Brain microvascular endothelial cell (primary cell): ENCODE measurements at regions not wholly inside any gene's neighbourhood (a gene's known extent, or its start where the extent isn't known, plus 50 kb on each side); places are given as distances from the start of the nearest gene placed in this dataset.

Experiments used
- DNase-seq: peaks from one replicate; pipeline ENCODE4 v3.0.0-alpha.2; 2020
- H3K27ac ChIP-seq: fragments of 250-450 bp; sonication (Bioruptor Pico); 2 replicates; pipeline ENCODE4 v1.5.1; 2020; ENCODE audit warnings: mild to moderate bottlenecking, moderate library complexity
- H3K27me3 ChIP-seq: fragments of 250-450 bp; sonication (Bioruptor Pico); replicated peaks from 2 replicates; pipeline ENCODE4 v1.5.1; 2020; ENCODE audit warnings: mild to moderate bottlenecking
- H3K36me3 ChIP-seq: fragments of 250-450 bp; sonication (Bioruptor Pico); replicated peaks from 2 replicates; pipeline ENCODE4 v1.5.1; 2020; ENCODE audit warnings: mild to moderate bottlenecking
- H3K4me3 ChIP-seq: 2 replicates; pipeline ENCODE4 v1.5.1; 2011; ENCODE audit warnings: low read depth, mild to moderate bottlenecking, control low read depth, low read length, moderate library complexity
- in situ Hi-C: cut with HindIII; loops from 2 replicates; pipeline ENCODE4 v1.10.0; 2017; ENCODE audit warnings: low sequenced_read_pairs, low pct_ligation_motif_present
- TF ChIP-seq, protein P1 (sequence below): IDR thresholded peaks from 2 replicates; pipeline ENCODE4 v1.5.1; 2011; ENCODE audit warnings: low read depth, mild to moderate bottlenecking, moderate library complexity, low read length, control low read depth, inconsistent platforms; ENCODE audit errors: missing control alignments

DNA sequence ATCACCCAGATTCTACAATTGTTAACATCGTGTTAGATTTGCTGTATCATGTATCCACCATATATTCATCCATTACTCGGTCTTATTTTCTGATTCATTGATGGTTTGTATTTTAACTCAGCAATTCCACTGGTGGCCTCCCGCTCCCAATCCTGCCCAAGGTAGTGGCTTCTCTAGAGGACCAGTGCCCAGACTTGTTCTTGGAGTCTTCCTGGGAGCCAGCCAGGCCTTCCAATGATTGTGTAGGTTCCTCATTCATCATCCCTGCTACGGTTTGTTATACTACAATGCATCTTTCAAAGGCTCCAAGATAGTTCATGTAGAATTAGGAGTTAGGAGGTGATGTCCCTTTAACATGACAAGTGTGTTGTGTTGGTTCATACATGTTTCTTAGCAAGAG, 451.1 kb downstream of the SETD4 start:
- H3K27ac ChIP-seq, result no peak overlapping the region
- no peak for DNase-seq
- no peaks in the 10 kb centered on the region for H3K27me3 ChIP-seq
- in situ Hi-C loops, result no loop called here
- no peaks in the 10 kb centered on the region for H3K36me3 ChIP-seq
- no peak overlapping the region for H3K4me3 ChIP-seq
- TF ChIP-seq, protein P1, sequence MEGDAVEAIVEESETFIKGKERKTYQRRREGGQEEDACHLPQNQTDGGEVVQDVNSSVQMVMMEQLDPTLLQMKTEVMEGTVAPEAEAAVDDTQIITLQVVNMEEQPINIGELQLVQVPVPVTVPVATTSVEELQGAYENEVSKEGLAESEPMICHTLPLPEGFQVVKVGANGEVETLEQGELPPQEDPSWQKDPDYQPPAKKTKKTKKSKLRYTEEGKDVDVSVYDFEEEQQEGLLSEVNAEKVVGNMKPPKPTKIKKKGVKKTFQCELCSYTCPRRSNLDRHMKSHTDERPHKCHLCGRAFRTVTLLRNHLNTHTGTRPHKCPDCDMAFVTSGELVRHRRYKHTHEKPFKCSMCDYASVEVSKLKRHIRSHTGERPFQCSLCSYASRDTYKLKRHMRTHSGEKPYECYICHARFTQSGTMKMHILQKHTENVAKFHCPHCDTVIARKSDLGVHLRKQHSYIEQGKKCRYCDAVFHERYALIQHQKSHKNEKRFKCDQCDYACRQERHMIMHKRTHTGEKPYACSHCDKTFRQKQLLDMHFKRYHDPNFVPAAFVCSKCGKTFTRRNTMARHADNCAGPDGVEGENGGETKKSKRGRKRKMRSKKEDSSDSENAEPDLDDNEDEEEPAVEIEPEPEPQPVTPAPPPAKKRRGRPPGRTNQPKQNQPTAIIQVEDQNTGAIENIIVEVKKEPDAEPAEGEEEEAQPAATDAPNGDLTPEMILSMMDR, result no peak

DNA sequence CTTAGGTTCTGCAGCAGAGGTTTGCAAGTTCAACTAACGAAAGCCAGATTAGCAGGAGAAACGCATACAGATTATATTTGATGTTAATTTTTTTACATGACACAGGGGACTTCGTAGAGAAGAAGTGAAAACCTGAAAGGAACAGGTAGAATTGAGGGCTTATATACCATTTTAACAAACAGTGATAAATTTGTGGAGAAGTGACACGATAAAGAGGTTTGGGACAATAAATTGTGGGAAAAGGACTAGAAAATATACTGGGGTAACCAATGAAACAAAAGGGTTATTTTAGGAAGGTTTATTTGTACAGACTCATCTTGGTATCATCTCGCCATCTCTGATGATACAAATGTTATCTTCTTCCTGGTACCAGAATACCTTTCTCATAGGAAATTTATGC, 452.9 kb downstream of the SETD4 start:
- H3K4me3 ChIP-seq, result no peak overlapping the region
- H3K27ac ChIP-seq, result no peak overlapping the region
- in situ Hi-C loops, result no loop called here
- H3K27me3 ChIP-seq, result no peaks in the 10 kb centered on the region
- H3K36me3 ChIP-seq, result no peaks in the 10 kb centered on the region
- DNase-seq, result no peak
- TF ChIP-seq, protein P1, result no peak

DNA sequence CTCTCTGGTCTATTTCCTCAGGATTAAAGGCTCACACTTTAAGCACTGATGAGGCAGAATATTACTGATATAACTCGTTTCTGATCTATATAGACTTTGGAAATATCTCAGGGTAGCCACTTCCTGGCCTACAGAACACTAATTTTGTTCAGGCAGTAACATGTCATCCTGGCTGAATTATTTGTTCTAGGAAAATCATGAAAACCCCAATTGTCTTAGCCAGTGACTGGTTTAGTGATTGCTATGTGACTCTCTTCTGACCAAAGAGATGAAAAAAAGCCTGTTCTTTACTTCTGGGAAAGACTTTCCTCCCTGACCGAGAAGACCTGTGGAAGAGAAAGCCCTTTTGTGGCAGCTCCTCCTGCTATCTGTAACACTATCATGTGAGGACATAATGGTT, 453.7 kb downstream of the SETD4 start:
- H3K4me3 ChIP-seq, result no peak overlapping the region
- no peak overlapping the region for H3K27ac ChIP-seq
- in situ Hi-C loops, result no loop called here
- DNase-seq, result no peak
- TF ChIP-seq, protein P1, result no peak
- H3K27me3 ChIP-seq, result no peaks in the 10 kb centered on the region
- no peaks in the 10 kb centered on the region for H3K36me3 ChIP-seq

DNA sequence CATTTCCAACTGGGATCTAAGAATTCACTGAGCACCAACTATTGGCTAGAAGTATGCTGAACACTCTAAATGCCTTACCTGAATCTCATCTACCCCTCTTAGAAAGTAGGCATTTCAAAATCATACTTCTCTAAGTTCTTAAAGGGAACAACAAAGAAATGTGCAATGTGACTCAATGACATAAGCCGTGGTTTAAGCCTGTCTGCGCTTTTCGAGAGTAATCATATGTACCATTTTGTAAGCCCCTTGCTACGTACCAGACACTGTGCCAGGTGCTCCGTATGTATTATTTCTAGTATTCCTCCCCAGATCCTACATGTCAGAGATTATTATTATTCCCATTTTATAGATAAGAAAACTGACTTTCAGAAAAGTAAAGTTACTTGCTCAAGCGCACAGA, 454.2 kb downstream of the SETD4 start:
- no peak overlapping the region for H3K27ac ChIP-seq
- H3K27me3 ChIP-seq, result no peaks in the 10 kb centered on the region
- TF ChIP-seq, protein P1, result no peak
- no peak for DNase-seq
- in situ Hi-C loops, result no loop called here
- H3K4me3 ChIP-seq, result no peak overlapping the region
- no peaks in the 10 kb centered on the region for H3K36me3 ChIP-seq

DNA sequence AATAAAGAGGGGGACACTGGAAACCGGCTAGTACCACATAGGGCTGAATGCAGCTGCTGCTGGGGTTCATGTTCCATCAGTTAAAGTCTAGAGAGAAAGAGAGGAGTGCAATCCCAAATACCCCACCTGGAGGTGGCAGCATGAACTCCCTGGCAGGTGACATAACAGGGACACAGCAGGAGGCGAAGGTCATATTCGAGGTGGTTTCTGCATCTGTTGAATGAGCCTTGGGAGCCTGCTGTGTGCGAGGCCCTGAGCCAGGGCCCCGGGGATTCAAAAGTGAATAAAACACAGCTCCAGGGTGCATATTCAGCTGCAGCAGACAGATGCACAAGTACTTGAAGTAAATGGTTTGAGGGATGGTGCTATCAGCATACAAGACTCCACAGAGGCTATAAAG, 456.8 kb downstream of the SETD4 start:
- no peaks in the 10 kb centered on the region for H3K36me3 ChIP-seq
- H3K27me3 ChIP-seq, result no peaks in the 10 kb centered on the region
- no peak for DNase-seq
- in situ Hi-C loops, result no loop called here
- no peak overlapping the region for H3K4me3 ChIP-seq
- TF ChIP-seq, protein P1, result peak; percentile 19
- no peak overlapping the region for H3K27ac ChIP-seq

DNA sequence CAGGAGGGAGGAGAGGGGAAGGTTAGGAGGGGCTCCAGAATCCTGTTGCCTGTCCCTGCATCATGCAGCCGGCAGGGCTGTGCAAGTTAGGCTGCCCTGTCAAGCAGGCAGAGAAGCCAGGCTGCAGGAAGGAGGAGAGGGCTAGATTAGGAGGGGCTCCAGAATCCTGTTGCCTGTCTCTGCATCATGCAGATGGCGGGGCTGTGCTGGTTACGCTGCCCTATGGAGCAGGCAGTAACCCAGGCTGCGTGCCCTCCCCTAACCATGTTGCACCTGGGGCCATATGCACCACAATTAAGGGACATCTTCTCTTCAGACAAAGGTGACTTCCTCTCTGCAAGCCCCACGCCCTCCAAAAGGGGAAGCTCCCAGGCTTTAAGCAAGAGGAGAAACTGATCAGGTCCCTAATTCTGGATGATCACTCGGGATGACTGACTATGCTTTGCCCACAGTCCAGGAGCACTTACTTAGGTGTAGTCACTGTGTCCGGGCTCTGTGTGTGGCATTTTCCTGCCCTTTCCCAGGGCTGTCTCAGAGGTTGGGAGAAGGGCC, 457.4 kb downstream of the SETD4 start:
- TF ChIP-seq, protein P1, result no peak
- Histone ChIP-seq H3K27me3 (no peaks in the 10 kb centered on the region), H3K27ac (no peak overlapping the region), H3K4me3 (no peak overlapping the region), H3K36me3 (no peaks in the 10 kb centered on the region)
- in situ Hi-C loops, result no loop called here
- no peak for DNase-seq
